ENCODE measurements at regions not wholly inside any gene's neighbourhood (a gene's known extent, or its start where the extent isn't known, plus 50 kb on each side); places are given as distances from the start of the nearest gene placed in this dataset.

DNA sequence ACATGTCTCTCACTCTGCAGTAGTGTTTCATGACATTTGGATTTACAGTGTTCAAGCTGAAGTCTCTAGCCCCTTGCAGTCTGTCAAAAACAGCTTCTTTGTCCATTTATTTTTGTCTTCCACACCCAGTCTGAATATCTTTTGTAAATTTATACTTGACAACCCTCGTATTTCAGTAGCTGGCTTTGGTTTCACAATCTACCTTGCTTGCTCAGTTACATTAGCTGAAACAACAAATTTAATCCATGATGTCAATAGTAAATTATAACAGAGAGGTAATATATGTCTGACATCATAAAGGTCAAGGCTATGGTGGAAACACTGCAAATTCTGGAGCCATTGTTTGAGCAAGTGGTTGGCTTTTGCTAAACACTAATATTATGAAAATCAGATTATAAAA lies 328.7 kb downstream of the MTX2 start:
- TF ChIP-seq SRF (IDR thresholded peaks at IDR 0.05; ENCODE audit: low read depth, low read length) (no peak), ZBTB8A (CRISPR knock-in tag; IDR thresholded peaks at IDR 0.05; ENCODE audit: borderline replicate concordance, low read depth) (no peak), BCL6 (CRISPR knock-in tag; IDR thresholded peaks at IDR 0.05) (no peak), EP300 (IDR thresholded peaks at IDR 0.05; ENCODE audit: low read depth in 2 of 2, low read length in 2 of 2) (no peak), EP300 (CRISPR knock-in tag; IDR thresholded peaks at IDR 0.05; ENCODE audit: borderline replicate concordance) (no peak), CAMTA2 (CRISPR knock-in tag; IDR thresholded peaks at IDR 0.05; ENCODE audit: borderline replicate concordance) (no peak), TAF1 (CRISPR knock-in tag; IDR thresholded peaks at IDR 0.05) (no peak)
- TF ChIP-seq, protein P1, sequence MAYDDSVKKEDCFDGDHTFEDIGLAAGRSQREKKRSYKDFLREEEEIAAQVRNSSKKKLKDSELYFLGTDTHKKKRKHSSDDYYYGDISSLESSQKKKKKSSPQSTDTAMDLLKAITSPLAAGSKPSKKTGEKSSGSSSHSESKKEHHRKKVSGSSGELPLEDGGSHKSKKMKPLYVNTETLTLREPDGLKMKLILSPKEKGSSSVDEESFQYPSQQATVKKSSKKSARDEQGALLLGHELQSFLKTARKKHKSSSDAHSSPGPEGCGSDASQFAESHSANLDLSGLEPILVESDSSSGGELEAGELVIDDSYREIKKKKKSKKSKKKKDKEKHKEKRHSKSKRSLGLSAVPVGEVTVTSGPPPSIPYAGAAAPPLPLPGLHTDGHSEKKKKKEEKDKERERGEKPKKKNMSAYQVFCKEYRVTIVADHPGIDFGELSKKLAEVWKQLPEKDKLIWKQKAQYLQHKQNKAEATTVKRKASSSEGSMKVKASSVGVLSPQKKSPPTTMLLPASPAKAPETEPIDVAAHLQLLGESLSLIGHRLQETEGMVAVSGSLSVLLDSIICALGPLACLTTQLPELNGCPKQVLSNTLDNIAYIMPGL (CRISPR knock-in tag; IDR thresholded peaks at IDR 0.05; ENCODE audit: borderline replicate concordance in 1 of 2, low read depth in 1 of 2) = no peak
- TF ChIP-seq, protein P2, sequence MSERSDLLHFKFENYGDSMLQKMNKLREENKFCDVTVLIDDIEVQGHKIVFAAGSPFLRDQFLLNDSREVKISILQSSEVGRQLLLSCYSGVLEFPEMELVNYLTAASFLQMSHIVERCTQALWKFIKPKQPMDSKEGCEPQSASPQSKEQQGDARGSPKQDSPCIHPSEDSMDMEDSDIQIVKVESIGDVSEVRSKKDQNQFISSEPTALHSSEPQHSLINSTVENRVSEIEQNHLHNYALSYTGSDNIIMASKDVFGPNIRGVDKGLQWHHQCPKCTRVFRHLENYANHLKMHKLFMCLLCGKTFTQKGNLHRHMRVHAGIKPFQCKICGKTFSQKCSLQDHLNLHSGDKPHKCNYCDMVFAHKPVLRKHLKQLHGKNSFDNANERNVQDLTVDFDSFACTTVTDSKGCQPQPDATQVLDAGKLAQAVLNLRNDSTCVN (CRISPR knock-in tag; IDR thresholded peaks at IDR 0.05; ENCODE audit: borderline replicate concordance) = no peak

Measured in HepG2 (cell line).